ENCODE measurements at regions not wholly inside any gene's neighbourhood (a gene's known extent, or its start where the extent isn't known, plus 50 kb on each side); places are given as distances from the start of the nearest gene placed in this dataset.
A peak's percentile ranks its signal among the peaks of the same experiment; 100 is the strongest.

DNA sequence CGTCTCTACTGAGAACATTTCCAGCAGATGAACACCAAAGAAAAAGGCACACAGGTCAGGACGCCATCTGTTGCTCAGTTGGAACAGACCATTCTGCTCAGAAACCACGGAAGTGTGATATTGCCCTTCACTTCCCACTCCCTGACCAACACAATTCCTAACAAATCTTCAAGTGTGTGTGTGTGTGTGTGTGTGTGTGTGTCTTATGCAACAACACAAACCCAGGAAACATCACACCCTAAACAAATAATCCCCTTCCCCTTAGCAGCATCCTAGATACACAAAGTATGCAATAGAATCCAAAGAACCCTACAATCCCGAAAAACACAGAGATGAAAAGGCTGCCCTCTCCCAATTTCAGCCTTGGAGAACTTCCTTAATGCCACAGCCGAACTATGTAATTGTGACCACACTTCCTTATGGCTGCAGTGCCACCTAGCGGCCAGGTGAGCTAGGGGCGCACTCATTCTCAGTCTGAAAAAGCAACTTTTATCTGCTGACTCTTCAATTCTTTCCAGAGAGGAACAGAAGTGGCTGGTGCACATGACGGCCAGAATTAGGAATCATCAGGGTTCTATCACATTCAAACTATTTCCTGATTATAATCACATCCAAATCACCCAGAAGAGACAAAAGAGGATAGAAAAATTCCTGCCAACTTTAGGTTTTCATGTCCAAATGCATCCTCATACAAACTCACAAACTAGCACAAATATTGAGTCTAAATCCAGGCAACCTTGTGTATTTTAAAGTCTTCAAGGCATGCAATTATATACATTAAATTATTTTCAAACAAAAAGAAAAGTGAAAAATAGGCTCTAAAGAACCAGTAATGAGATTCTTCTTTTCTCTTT is 164.9 kb downstream of the DHX15 start:
- Histone ChIP-seq H3K36me3 (ENCODE audit: control insufficient read depth, insufficient read depth, low read length) (no peaks in the 10 kb centered on the region), H3K9me3 (ENCODE audit: control insufficient read depth, insufficient read depth, low read depth, low read length) (no peaks in the 10 kb centered on the region), H3K27ac (ENCODE audit: low read depth, low read length) (no peak overlapping the region), H3K4me3 (ENCODE audit: low read depth, low read length) (no peak overlapping the region), H3K27me3 (ENCODE audit: control insufficient read depth, insufficient read depth, low read length) (no peaks in the 10 kb centered on the region), H3K4me1 (ENCODE audit: control insufficient read depth, insufficient read depth, low read length) (peaks cover 4% of the 10 kb centered on the region; the same call in 1 of the 2 replicates), H3K9ac (ENCODE audit: low read length) (no peak overlapping the region)

DNA sequence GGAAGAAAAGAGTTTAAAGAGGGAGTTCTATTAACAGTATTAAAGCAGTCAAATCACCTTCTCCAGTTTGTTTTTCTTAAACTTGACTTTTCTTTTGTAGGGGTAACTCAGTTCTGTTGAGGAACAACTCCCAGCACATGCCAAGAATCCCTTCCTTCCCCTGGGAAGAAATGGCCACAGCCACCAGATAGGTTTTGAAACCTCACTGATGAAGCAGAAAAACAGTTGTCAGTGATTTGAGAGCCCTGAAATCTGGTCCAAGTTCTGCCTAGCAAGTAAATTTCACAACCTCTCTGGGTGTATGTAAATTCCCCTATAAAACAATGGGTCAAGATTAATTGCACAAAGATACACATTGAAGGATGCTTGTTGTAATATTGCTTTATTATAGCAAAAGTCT is 167.1 kb downstream of the DHX15 start:
- Histone ChIP-seq H3K4me3 (ENCODE audit: low read depth, low read length) (no peak overlapping the region), H3K27ac (ENCODE audit: low read depth, low read length) (no peak overlapping the region), H3K36me3 (ENCODE audit: control insufficient read depth, insufficient read depth, low read length) (no peaks in the 10 kb centered on the region), H3K9me3 (ENCODE audit: control insufficient read depth, insufficient read depth, low read depth, low read length) (no peaks in the 10 kb centered on the region), H3K9ac (ENCODE audit: low read length) (no peak overlapping the region), H3K27me3 (ENCODE audit: control insufficient read depth, insufficient read depth, low read length) (no peaks in the 10 kb centered on the region), H3K4me1 (ENCODE audit: control insufficient read depth, insufficient read depth, low read length) (peaks cover 12% of the 10 kb centered on the region)

DNA sequence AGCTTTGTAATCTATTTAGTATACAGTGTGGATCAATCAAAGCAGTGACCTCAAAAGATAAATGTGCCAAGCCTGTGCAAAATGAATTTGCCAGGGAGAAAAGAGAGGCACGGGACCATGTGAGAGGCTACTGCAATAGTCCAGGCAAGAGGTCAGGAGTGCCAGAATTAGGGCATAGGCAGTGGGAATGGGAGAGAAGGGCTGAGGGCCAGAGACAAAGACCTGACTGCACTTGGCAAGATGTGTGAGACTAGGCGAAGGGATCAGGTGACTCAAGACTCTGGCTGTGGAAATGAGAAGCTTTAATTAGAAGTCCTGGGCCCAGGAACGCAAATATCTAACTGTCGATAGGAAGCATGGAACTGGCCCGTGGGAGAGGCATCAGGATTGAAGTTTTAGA is 168.1 kb downstream of the DHX15 start:
- H3K27ac ChIP-seq (ENCODE audit: low read depth, low read length) = no peak overlapping the region

DNA sequence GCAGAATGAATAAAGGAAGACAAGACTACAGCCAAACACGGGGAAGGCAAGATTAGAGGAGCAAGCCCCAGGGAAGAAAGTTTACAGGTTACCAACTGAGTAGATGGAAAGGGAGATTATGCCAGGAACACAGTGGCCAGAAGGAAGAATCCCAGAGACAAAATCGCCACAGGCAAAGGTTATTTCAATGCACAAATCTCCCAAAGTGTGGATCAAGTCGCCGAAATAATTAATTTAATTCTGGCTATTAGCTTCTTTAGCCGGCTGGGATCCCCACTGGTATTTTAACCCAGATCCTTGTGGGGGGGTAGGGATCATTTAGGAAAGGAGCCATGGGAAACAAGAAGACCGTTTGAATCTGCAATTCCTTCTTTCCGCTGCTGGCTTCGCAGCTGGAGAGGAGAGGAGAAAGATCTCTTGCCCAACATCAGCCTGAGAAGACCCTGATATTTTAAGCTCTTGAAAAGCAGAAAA is 171.0 kb downstream of the DHX15 start:
- Histone ChIP-seq H3K27ac (ENCODE audit: low read depth, low read length) (no peak overlapping the region), H3K4me3 (ENCODE audit: low read depth, low read length) (peak overlapping the region; percentile 23; the same call in 1 of the 2 replicates), H3K36me3 (ENCODE audit: control insufficient read depth, insufficient read depth, low read length) (no peaks in the 10 kb centered on the region), H3K4me1 (ENCODE audit: control insufficient read depth, insufficient read depth, low read length) (peaks cover 8% of the 10 kb centered on the region), H3K27me3 (ENCODE audit: control insufficient read depth, insufficient read depth, low read length) (no peaks in the 10 kb centered on the region), H3K9me3 (ENCODE audit: control insufficient read depth, insufficient read depth, low read depth, low read length) (peaks cover 2% of the 10 kb centered on the region; the same call in 1 of the 2 replicates), H3K9ac (ENCODE audit: low read length) (no peak overlapping the region)

More for the DNA sequence above, 168.1 kb downstream of the DHX15 start:
- H3K4me1 ChIP-seq (ENCODE audit: control insufficient read depth, insufficient read depth, low read length) = peaks cover 12% of the 10 kb centered on the region
- H3K27me3 ChIP-seq (ENCODE audit: control insufficient read depth, insufficient read depth, low read length) = no peaks in the 10 kb centered on the region
- no peak overlapping the region for H3K9ac ChIP-seq (ENCODE audit: low read length)
- H3K9me3 ChIP-seq (ENCODE audit: control insufficient read depth, insufficient read depth, low read depth, low read length) = no peaks in the 10 kb centered on the region
- no peaks in the 10 kb centered on the region for H3K36me3 ChIP-seq (ENCODE audit: control insufficient read depth, insufficient read depth, low read length)
- no peak overlapping the region for H3K4me3 ChIP-seq (ENCODE audit: low read depth, low read length)

DNA sequence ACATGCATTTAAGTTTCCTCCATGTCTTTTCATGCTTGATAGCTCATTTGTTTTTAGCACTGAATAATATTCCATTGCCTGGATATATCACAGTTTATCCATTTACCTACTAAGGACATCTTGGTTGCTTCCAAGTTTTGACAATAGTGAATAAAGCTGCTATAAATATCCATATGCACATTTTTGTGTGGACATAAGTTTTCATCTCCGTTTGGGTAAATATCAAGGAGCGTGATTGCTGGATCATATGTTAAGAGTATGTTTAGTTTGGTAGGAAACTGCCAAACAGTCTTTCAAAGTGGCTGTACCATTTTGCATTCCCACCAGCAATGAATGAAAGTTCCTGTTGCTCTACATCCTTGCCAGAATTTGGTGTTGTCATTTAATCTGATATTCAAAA is 172.5 kb downstream of the DHX15 start:
- H3K27me3 ChIP-seq (ENCODE audit: control insufficient read depth, insufficient read depth, low read length) = no peaks in the 10 kb centered on the region
- H3K9me3 ChIP-seq (ENCODE audit: control insufficient read depth, insufficient read depth, low read depth, low read length) = peaks cover 2% of the 10 kb centered on the region; the same call in 1 of the 2 replicates
- H3K36me3 ChIP-seq (ENCODE audit: control insufficient read depth, insufficient read depth, low read length) = no peaks in the 10 kb centered on the region
- H3K4me3 ChIP-seq (ENCODE audit: low read depth, low read length) = no peak overlapping the region
- H3K9ac ChIP-seq (ENCODE audit: low read length) = no peak overlapping the region
- no peak overlapping the region for H3K27ac ChIP-seq (ENCODE audit: low read depth, low read length)
- peaks cover 8% of the 10 kb centered on the region for H3K4me1 ChIP-seq (ENCODE audit: control insufficient read depth, insufficient read depth, low read length)

DNA sequence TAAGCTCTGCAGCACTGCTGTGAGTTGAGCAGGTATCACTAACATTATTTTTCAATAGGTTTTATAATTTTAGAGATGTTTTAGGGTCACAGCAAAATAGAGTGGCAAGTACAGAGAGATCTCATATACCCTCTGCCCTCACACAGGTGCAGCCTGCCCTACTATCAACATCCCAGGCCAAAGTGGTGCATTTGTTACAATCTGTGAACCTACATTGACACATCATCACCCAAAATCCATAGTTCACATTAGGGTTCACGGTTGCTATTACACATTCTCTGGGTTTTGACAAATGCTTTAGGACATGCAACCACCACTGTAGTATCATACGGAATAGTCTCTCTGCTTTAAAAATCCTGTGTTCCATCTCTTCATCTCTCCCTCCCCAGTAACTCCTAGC is 173.1 kb downstream of the DHX15 start:
- Histone ChIP-seq H3K4me1 (ENCODE audit: control insufficient read depth, insufficient read depth, low read length) (peaks cover 8% of the 10 kb centered on the region), H3K9ac (ENCODE audit: low read length) (no peak overlapping the region), H3K36me3 (ENCODE audit: control insufficient read depth, insufficient read depth, low read length) (no peaks in the 10 kb centered on the region), H3K27ac (ENCODE audit: low read depth, low read length) (no peak overlapping the region), H3K9me3 (ENCODE audit: control insufficient read depth, insufficient read depth, low read depth, low read length) (peaks cover 2% of the 10 kb centered on the region; the same call in 1 of the 2 replicates), H3K4me3 (ENCODE audit: low read depth, low read length) (no peak overlapping the region), H3K27me3 (ENCODE audit: control insufficient read depth, insufficient read depth, low read length) (no peaks in the 10 kb centered on the region)

DNA sequence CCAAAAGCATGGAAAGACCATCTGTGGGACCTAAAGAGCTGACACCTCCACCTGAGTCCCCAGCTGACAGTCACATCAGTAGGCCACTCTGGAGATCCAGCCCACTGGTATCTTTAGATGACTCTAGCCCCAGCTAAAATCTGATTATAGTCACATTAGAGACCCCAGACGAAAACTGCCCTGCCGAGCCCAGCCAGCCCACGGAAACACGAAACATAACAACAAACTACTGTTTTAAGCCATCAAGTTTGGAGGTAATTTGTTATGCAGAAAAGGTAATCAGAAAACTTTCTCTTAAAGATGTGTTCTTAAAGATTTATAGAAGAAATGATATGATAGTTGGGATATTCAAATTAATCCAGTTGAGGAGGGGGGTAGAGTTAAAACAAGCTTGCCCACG is 175.7 kb downstream of the DHX15 start:
- no peak overlapping the region for H3K4me3 ChIP-seq (ENCODE audit: low read depth, low read length)
- peaks cover 2% of the 10 kb centered on the region; the same call in 1 of the 2 replicates for H3K9me3 ChIP-seq (ENCODE audit: control insufficient read depth, insufficient read depth, low read depth, low read length)
- H3K36me3 ChIP-seq (ENCODE audit: control insufficient read depth, insufficient read depth, low read length) = no peaks in the 10 kb centered on the region
- H3K4me1 ChIP-seq (ENCODE audit: control insufficient read depth, insufficient read depth, low read length) = peaks cover 1% of the 10 kb centered on the region
- no peak overlapping the region for H3K27ac ChIP-seq (ENCODE audit: low read depth, low read length)
- no peak overlapping the region for H3K9ac ChIP-seq (ENCODE audit: low read length)
- no peaks in the 10 kb centered on the region for H3K27me3 ChIP-seq (ENCODE audit: control insufficient read depth, insufficient read depth, low read length)

DNA sequence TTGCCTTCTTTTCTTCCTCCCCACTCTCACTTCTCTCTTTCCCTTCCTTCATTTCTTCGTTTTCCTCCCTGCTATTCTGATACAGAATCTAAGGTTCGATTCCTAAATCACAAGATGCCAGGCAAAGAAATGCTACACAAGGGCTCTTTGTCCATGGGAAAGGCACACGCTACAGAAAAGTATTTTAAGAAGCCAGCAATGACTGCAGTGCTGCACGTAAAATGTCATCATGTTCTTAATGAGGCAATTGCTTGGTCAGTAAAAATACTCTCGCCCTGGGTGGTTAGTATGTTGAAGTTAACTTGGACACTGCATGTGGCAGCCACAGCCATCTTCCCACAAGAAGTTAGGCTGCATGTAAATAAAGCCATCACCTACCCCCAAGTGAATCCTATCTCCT is 178.4 kb downstream of the DHX15 start:
- Histone ChIP-seq H3K9ac (ENCODE audit: low read length) (no peak overlapping the region), H3K27ac (ENCODE audit: low read depth, low read length) (no peak overlapping the region), H3K27me3 (ENCODE audit: control insufficient read depth, insufficient read depth, low read length) (no peaks in the 10 kb centered on the region; the same call in 1 of the 2 replicates), H3K36me3 (ENCODE audit: control insufficient read depth, insufficient read depth, low read length) (no peaks in the 10 kb centered on the region), H3K9me3 (ENCODE audit: control insufficient read depth, insufficient read depth, low read depth, low read length) (peaks cover 2% of the 10 kb centered on the region; the same call in 1 of the 2 replicates), H3K4me3 (ENCODE audit: low read depth, low read length) (no peak overlapping the region), H3K4me1 (ENCODE audit: control insufficient read depth, insufficient read depth, low read length) (no peaks in the 10 kb centered on the region)

DNA sequence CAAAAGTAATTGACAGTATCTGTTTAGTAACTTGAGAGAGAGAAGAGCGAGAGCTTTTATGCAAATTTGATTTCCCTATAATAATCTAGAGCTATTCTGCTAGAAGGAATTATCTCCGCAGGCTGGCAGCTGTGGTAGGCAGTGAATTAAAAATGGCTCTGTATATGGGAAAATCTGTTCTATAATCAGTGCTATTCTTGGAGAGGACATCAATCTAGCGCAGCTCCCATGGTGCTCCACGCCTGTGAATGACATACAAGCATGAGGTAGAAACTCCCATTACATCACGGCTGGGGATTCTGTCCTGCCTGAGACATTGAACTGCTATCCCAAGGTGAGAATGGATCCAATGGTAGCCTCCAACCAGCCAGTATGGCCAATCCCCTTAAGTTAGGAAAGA is 179.0 kb downstream of the DHX15 start:
- no peaks in the 10 kb centered on the region for H3K36me3 ChIP-seq (ENCODE audit: control insufficient read depth, insufficient read depth, low read length)
- H3K9ac ChIP-seq (ENCODE audit: low read length) = no peak overlapping the region
- no peak overlapping the region for H3K4me3 ChIP-seq (ENCODE audit: low read depth, low read length)
- H3K4me1 ChIP-seq (ENCODE audit: control insufficient read depth, insufficient read depth, low read length) = no peaks in the 10 kb centered on the region
- H3K27ac ChIP-seq (ENCODE audit: low read depth, low read length) = no peak overlapping the region
- H3K27me3 ChIP-seq (ENCODE audit: control insufficient read depth, insufficient read depth, low read length) = no peaks in the 10 kb centered on the region; the same call in 1 of the 2 replicates
- H3K9me3 ChIP-seq (ENCODE audit: control insufficient read depth, insufficient read depth, low read depth, low read length) = peaks cover 2% of the 10 kb centered on the region; the same call in 1 of the 2 replicates

DNA sequence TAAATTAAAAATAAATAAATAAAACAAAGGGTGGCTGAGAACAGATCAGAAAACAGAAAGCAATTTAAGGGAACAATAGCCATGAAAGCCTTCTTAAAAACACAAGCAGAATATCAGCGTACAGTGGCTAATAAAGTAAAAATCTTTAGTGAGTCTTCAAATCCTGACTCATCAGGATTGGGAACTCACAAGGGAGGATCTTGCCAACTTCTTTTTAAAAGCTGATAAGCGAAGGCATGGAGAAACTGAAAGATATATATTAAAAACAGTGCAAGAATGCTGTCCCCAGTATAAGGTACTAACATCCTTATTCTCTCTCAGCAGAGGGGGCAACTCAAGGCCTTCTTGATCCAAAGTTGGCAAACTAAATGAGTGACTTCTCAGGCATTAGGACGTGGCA is 180.1 kb downstream of the DHX15 start:
- peaks cover 2% of the 10 kb centered on the region; the same call in 1 of the 2 replicates for H3K9me3 ChIP-seq (ENCODE audit: control insufficient read depth, insufficient read depth, low read depth, low read length)
- no peaks in the 10 kb centered on the region; the same call in 1 of the 2 replicates for H3K27me3 ChIP-seq (ENCODE audit: control insufficient read depth, insufficient read depth, low read length)
- H3K36me3 ChIP-seq (ENCODE audit: control insufficient read depth, insufficient read depth, low read length) = no peaks in the 10 kb centered on the region
- H3K9ac ChIP-seq (ENCODE audit: low read length) = no peak overlapping the region
- H3K27ac ChIP-seq (ENCODE audit: low read depth, low read length) = no peak overlapping the region
- H3K4me1 ChIP-seq (ENCODE audit: control insufficient read depth, insufficient read depth, low read length) = no peaks in the 10 kb centered on the region
- H3K4me3 ChIP-seq (ENCODE audit: low read depth, low read length) = no peak overlapping the region

DNA sequence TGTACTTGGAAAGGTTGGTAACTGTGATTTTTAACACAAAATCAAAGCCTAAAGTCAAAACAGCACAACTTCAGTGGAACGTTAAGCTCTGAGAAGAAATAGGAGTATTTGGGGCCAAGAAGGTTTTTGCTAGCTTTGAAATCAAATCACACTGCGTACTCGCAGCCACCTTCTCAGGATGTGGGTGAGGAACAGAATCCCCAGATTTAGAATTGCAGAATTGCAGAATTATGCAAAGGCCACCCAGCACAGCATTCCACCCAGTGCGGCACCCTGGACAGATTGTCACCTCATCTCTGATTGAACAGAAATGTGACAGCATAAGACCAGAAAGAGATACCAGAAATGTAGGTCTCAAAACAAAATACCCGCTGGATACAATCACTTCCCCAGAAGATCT is 181.1 kb downstream of the DHX15 start:
- Histone ChIP-seq H3K9me3 (ENCODE audit: control insufficient read depth, insufficient read depth, low read depth, low read length) (no peaks in the 10 kb centered on the region; the same call in 1 of the 2 replicates), H3K27ac (ENCODE audit: low read depth, low read length) (no peak overlapping the region), H3K4me3 (ENCODE audit: low read depth, low read length) (no peak overlapping the region), H3K27me3 (ENCODE audit: control insufficient read depth, insufficient read depth, low read length) (no peaks in the 10 kb centered on the region; the same call in 1 of the 2 replicates), H3K4me1 (ENCODE audit: control insufficient read depth, insufficient read depth, low read length) (no peaks in the 10 kb centered on the region), H3K36me3 (ENCODE audit: control insufficient read depth, insufficient read depth, low read length) (no peaks in the 10 kb centered on the region), H3K9ac (ENCODE audit: low read length) (no peak overlapping the region)

All from HUES6 (cell line).